Caco-2 (cell line): ENCODE measurements at regions not wholly inside any gene's neighbourhood (a gene's known extent, or its start where the extent isn't known, plus 50 kb on each side); places are given as distances from the start of the nearest gene placed in this dataset.

Source experiments
- BruUV-seq: library from RNA; stranded (reverse); fragments of 400-500 nt; replicated peaks from 2 replicates; lab custom pipeline; 2021; lab: Mats Ljungman, UMichigan
- CTCF ChIA-PET: fragments of 300-600 bp; sonication (Branson Sonifier 250); formaldehyde crosslinking; loops from one replicate; lab custom pipeline; 2022; ENCODE audit warnings: antibody characterized with exemption; lab: Charles Lee
- POLR2A ChIA-PET: fragments of 300-600 bp; sonication (Branson Sonifier 250); formaldehyde crosslinking; loops from one replicate; lab custom pipeline; 2022; ENCODE audit warnings: antibody characterized with exemption; lab: Charles Lee
- DNase-seq, 2 experiments: peaks; one replicate each; pipeline versions ENCODE4 v3.0.0 to v3.0.0-alpha.2; 2020 to 2022
- H3K27me3 ChIP-seq: replicated peaks from 2 replicates; pipeline ENCODE4 v1.6.0; 2011; ENCODE audit warnings: low read length; ENCODE audit not compliant: control insufficient read depth, insufficient read depth
- H3K36me3 ChIP-seq: 2 replicates; pipeline ENCODE4 v1.5.1; 2011; ENCODE audit warnings: low read length; ENCODE audit not compliant: control insufficient read depth, insufficient read depth
- H3K4me1 ChIP-seq: fragments of 250-450 bp; sonication (Bioruptor Pico); 2 replicates; pipeline ENCODE4 v1.5.1; 2020; ENCODE audit warnings: mild to moderate bottlenecking
- H3K4me3 ChIP-seq: 2 replicates; pipeline ENCODE4 v1.5.1; 2011; ENCODE audit warnings: low read depth, mild to moderate bottlenecking, control low read depth, low read length
- H3K9me3 ChIP-seq: fragments of 250-450 bp; sonication (Bioruptor Pico); 2 replicates; pipeline ENCODE4 v1.5.1; 2020; ENCODE audit warnings: mild to moderate bottlenecking, moderate library complexity
- H3K27ac Mint-ChIP-seq: one replicate; pipeline ENCODE4 v1.8.0; 2022; ENCODE audit warnings: mixed read lengths; ENCODE audit not compliant: unreplicated experiment
- H3K27me3 Mint-ChIP-seq: one replicate; pipeline ENCODE4 v1.8.0; 2022; ENCODE audit warnings: mixed read lengths; ENCODE audit not compliant: insufficient read depth, unreplicated experiment
- H3K36me3 Mint-ChIP-seq: one replicate; pipeline ENCODE4 v1.8.0; 2022; ENCODE audit warnings: mild to moderate bottlenecking, mixed read lengths; ENCODE audit not compliant: insufficient read depth, unreplicated experiment
- H3K4me1 Mint-ChIP-seq: one replicate; pipeline ENCODE4 v1.8.0; 2022; ENCODE audit warnings: low read depth, mixed read lengths; ENCODE audit not compliant: unreplicated experiment
- H3K4me3 Mint-ChIP-seq: one replicate; pipeline ENCODE4 v1.8.0; 2022; ENCODE audit warnings: mild to moderate bottlenecking, moderate library complexity, mixed read lengths; ENCODE audit not compliant: unreplicated experiment
- H3K9me3 Mint-ChIP-seq: one replicate; pipeline ENCODE4 v1.8.0; 2022; ENCODE audit warnings: mixed read lengths; ENCODE audit not compliant: unreplicated experiment
- intact Hi-C: fragments of 100-400 bp; cut with micrococcal nuclease; formaldehyde crosslinking; loops from one replicate; pipeline ENCODE4 v1.10.0; 2022; ENCODE audit not compliant: unreplicated experiment
- TF ChIP-seq, protein P1 (sequence below), 2 experiments: fragments of 200-600 bp in 1 of 2; IDR thresholded peaks; 1 replicate in 1 of 2; 2 replicates in 1 of 2; pipeline versions ENCODE4 v1.5.1 to v1.8.0; 2011 to 2022; ENCODE audit warnings: antibody characterized with exemption in 1 of 2, control low read depth in 1 of 2, inconsistent platforms in 1 of 2, low read depth in 1 of 2, low read length in 1 of 2, mild to moderate bottlenecking in 1 of 2, moderate library complexity in 1 of 2; ENCODE audit not compliant: insufficient read depth in 1 of 2, severe bottlenecking in 1 of 2, unreplicated experiment in 1 of 2

DNA sequence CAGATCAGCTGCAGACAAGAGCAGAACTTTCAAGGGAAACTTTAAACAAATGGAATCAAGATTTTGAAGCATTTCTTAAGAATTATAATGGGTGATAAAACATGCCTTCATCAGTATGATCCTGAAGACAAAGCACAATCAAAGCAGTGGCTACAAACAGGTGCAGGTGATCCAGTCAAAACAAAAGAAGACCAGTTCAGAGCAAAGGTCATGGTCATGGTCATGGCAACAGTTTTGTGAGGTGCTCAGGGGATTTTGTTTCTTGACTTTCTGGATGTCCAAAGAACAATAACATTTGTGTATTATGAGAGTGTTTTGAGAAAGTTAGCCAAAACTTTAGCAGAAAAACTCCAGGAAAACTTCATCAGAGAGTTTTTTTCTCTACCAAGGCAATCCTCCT, 681.7 kb upstream of the PTBP2 start:
- TF ChIP-seq, protein P1, sequence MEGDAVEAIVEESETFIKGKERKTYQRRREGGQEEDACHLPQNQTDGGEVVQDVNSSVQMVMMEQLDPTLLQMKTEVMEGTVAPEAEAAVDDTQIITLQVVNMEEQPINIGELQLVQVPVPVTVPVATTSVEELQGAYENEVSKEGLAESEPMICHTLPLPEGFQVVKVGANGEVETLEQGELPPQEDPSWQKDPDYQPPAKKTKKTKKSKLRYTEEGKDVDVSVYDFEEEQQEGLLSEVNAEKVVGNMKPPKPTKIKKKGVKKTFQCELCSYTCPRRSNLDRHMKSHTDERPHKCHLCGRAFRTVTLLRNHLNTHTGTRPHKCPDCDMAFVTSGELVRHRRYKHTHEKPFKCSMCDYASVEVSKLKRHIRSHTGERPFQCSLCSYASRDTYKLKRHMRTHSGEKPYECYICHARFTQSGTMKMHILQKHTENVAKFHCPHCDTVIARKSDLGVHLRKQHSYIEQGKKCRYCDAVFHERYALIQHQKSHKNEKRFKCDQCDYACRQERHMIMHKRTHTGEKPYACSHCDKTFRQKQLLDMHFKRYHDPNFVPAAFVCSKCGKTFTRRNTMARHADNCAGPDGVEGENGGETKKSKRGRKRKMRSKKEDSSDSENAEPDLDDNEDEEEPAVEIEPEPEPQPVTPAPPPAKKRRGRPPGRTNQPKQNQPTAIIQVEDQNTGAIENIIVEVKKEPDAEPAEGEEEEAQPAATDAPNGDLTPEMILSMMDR (IDR thresholded peaks at IDR 0.05; ENCODE audit: insufficient read depth in 1 of 2, low read depth in 1 of 2, low read length in 1 of 2, severe bottlenecking in 1 of 2, unreplicated experiment in 1 of 2), result no peak
- Mint-ChIP-seq H3K27me3 (no peaks in the 10 kb centered on the region), H3K36me3 (no peaks in the 10 kb centered on the region), H3K27ac (no peak overlapping the region), H3K4me3 (no peak overlapping the region), H3K4me1 (no peaks in the 10 kb centered on the region), H3K9me3 (no peaks in the 10 kb centered on the region)
- intact Hi-C loops, result no loop called here
- POLR2A ChIA-PET, result no interaction called here
- no peaks in the 10 kb centered on the region for H3K9me3 ChIP-seq
- no peak for DNase-seq
- CTCF ChIA-PET, result no interaction called here
- BruUV-seq, result no TSS peak
- no peaks in the 10 kb centered on the region for H3K36me3 ChIP-seq
- H3K4me3 ChIP-seq, result no peak overlapping the region
- no peaks in the 10 kb centered on the region for H3K27me3 ChIP-seq
- H3K4me1 ChIP-seq, result no peaks in the 10 kb centered on the region

DNA sequence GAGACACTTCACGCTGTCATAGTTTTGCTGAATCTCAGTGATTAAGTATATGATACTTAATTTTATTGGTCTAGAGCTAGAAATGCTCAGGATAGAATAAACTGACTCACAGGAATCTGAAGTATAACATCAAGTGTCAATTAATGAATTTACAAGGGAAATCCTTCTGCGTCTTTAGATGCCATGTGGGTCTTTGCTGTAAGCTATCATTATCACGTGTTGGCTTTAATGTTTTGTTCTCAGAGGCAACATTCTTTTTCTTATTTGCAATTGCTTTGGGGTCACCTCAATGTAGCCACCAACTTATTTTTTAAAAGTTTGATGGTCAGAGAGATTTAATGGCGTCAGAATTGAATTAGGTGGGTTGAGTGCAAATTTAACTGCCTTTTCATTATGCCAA, 680.1 kb upstream of the PTBP2 start:
- no peak overlapping the region for H3K4me3 Mint-ChIP-seq
- POLR2A ChIA-PET, result no interaction called here

DNA sequence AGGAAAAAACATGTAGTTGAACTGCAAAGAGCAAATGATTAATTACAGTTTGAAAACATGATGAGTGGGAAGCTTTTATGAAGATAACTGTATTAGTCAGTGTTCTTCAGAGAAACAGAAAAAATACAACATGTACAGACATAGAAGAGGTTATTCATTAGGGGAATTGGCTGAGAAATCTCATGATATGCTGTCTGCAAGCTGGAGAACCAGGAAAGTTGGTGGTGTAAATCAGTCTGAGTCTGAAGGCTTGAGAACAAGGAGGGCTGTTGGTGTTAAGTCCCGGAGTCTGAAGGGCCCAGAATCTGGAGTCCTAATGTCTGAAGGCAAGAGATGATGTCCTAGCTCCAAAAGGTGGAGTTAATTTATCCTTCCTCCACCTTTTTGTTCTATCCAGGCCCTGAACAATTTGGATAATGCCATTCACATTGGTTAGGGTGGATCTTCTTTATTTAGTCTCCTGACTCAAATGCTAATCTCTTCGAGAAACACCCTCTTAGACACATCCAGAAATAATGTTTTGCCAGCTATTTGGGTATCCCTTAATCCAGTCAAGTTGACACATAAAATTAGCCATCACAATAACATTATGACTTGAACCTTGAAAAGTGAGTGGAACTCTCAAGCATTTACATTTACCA, 672.9 kb upstream of the PTBP2 start:
- no peak overlapping the region for H3K4me3 ChIP-seq
- TF ChIP-seq, protein P1 (IDR thresholded peaks at IDR 0.05; ENCODE audit: insufficient read depth in 1 of 2, low read depth in 1 of 2, low read length in 1 of 2, severe bottlenecking in 1 of 2, unreplicated experiment in 1 of 2), result no peak
- no peaks in the 10 kb centered on the region for H3K4me1 Mint-ChIP-seq
- POLR2A ChIA-PET, result no interaction called here
- no peaks in the 10 kb centered on the region for H3K36me3 ChIP-seq
- H3K27me3 ChIP-seq, result no peaks in the 10 kb centered on the region
- no TSS peak for BruUV-seq
- no peak overlapping the region for H3K27ac Mint-ChIP-seq
- no peaks in the 10 kb centered on the region for H3K4me1 ChIP-seq
- intact Hi-C loops, result no loop called here
- H3K9me3 Mint-ChIP-seq, result no peaks in the 10 kb centered on the region
- DNase-seq, result no peak
- CTCF ChIA-PET, result no interaction called here
- no peak overlapping the region for H3K4me3 Mint-ChIP-seq
- H3K9me3 ChIP-seq, result no peaks in the 10 kb centered on the region
- H3K27me3 Mint-ChIP-seq, result no peaks in the 10 kb centered on the region
- no peaks in the 10 kb centered on the region for H3K36me3 Mint-ChIP-seq

More for the DNA sequence above, 680.1 kb upstream of the PTBP2 start:
- Histone ChIP-seq H3K4me1 (no peaks in the 10 kb centered on the region), H3K36me3 (no peaks in the 10 kb centered on the region), H3K27me3 (no peaks in the 10 kb centered on the region), H3K9me3 (no peaks in the 10 kb centered on the region), H3K4me3 (no peak overlapping the region)
- Mint-ChIP-seq H3K36me3 (no peaks in the 10 kb centered on the region), H3K27me3 (no peaks in the 10 kb centered on the region), H3K4me1 (no peaks in the 10 kb centered on the region), H3K9me3 (no peaks in the 10 kb centered on the region), H3K27ac (no peak overlapping the region)
- no peak for DNase-seq
- TF ChIP-seq, protein P1 (IDR thresholded peaks at IDR 0.05; ENCODE audit: insufficient read depth in 1 of 2, low read depth in 1 of 2, low read length in 1 of 2, severe bottlenecking in 1 of 2, unreplicated experiment in 1 of 2), result no peak
- CTCF ChIA-PET, result no interaction called here
- intact Hi-C loops, result no loop called here
- BruUV-seq, result no TSS peak
